ENCODE measurements at regions not wholly inside any gene's neighbourhood (a gene's known extent, or its start where the extent isn't known, plus 50 kb on each side); places are given as distances from the start of the nearest gene placed in this dataset.

- dilution Hi-C loops (cut with MboI; ENCODE audit: extremely low pct_ligation_motif_present, low sequenced_read_pairs) = no loop called here
- BruUV-seq (replicated peaks) = no TSS peak
- peaks cover 5% of the 10 kb centered on the region for H3K9me3 ChIP-seq (replicated peaks; ENCODE audit: control insufficient read depth, insufficient read depth, low read length)
- H3K27me3 ChIP-seq (ENCODE audit: control insufficient read depth in 2 of 2, insufficient read depth in 2 of 2, low read length in 2 of 2) = no peaks in the 10 kb centered on the region
- no peak overlapping the region for H3K27ac ChIP-seq (ENCODE audit: insufficient read depth, low read depth, low read length)
- no peak for TF ChIP-seq CTCF (IDR thresholded peaks at IDR 0.05; ENCODE audit: extremely low read depth in 1 of 2, insufficient read depth in 1 of 2, low read depth in 1 of 2, low read length in 2 of 2)
- TF ChIP-seq POLR2A (IDR thresholded peaks at IDR 0.05; ENCODE audit: low read depth, low read length) = no peak
- TF ChIP-seq POLR2AphosphoS5 (IDR thresholded peaks at IDR 0.05; ENCODE audit: insufficient read depth, low read depth, low read length) = no peak
- TF ChIP-seq JUN (IDR thresholded peaks at IDR 0.05; ENCODE audit: borderline replicate concordance, insufficient read depth, insufficient read length, low read depth) = no peak
- FAIRE-seq (no peak), DNase-seq (ENCODE audit: low read depth, low spot score) (no peak)
- no peaks in the 10 kb centered on the region for H3K79me2 ChIP-seq (ENCODE audit: control insufficient read depth, insufficient read depth, low read length)
- no peaks in the 10 kb centered on the region for H3K36me3 ChIP-seq (ENCODE audit: control insufficient read depth in 2 of 2, extremely low read depth in 1 of 2, insufficient read depth in 2 of 2, low read length in 2 of 2)
- POLR2A ChIA-PET = no interaction called here
- intact Hi-C loops (cut with micrococcal nuclease) = no loop called here
- no peak overlapping the region for H3K4me3 ChIP-seq (replicated peaks in 1 of 3; ENCODE audit: insufficient read depth in 1 of 3, low read depth in 1 of 3, low read length in 3 of 3)
- H2AFZ ChIP-seq (ENCODE audit: low read depth, low read length) = no peak overlapping the region
- H3K4me2 ChIP-seq (ENCODE audit: insufficient read depth, low read length) = no peak overlapping the region
- no peaks in the 10 kb centered on the region for H4K20me1 ChIP-seq (replicated peaks; ENCODE audit: control insufficient read depth, extremely low read depth, insufficient read depth, low read length)
- H3K9me1 ChIP-seq (replicated peaks; ENCODE audit: control insufficient read depth, extremely low read depth, insufficient read depth, low read length) = no peaks in the 10 kb centered on the region
- no peaks in the 10 kb centered on the region for H3K4me1 ChIP-seq (ENCODE audit: control insufficient read depth, extremely low read depth, insufficient read depth, low read length)
- no peak overlapping the region for H3K9ac ChIP-seq (replicated peaks; ENCODE audit: extremely low read depth, insufficient read depth, low read length)
- CTCF ChIA-PET = no interaction called here
Measured at GRCh38 chr5:162393534-162393933, 326.0 kb downstream of the GABRG2 start.

GRCh38 chr5:162407614-162408013 is 340.0 kb downstream of the GABRG2 start:
- no peaks in the 10 kb centered on the region for H3K9me3 ChIP-seq (replicated peaks; ENCODE audit: control insufficient read depth, insufficient read depth, low read length)
- no peak for DNase-seq (ENCODE audit: low read depth, low spot score)
- no peak overlapping the region for H3K9ac ChIP-seq (replicated peaks; ENCODE audit: extremely low read depth, insufficient read depth, low read length)
- H3K4me1 ChIP-seq (ENCODE audit: control insufficient read depth, extremely low read depth, insufficient read depth, low read length) = no peaks in the 10 kb centered on the region
- no peaks in the 10 kb centered on the region for H4K20me1 ChIP-seq (replicated peaks; ENCODE audit: control insufficient read depth, extremely low read depth, insufficient read depth, low read length)
- ChIA-PET CTCF (interaction anchor here (0.6 kb wide), 1 partner anchor 175 kb away, joined by 4 read pairs; no protein-coding TSS in a partner anchor), POLR2A (no interaction called here)
- intact Hi-C loops (cut with micrococcal nuclease) (no loop called here), dilution Hi-C loops (cut with MboI; ENCODE audit: extremely low pct_ligation_motif_present, low sequenced_read_pairs) (no loop called here)
- no TSS peak for BruUV-seq (replicated peaks)
- TF ChIP-seq MAX (IDR thresholded peaks at IDR 0.05; ENCODE audit: insufficient read depth, insufficient read length) (no peak), MYC (IDR thresholded peaks at IDR 0.05; ENCODE audit: low read depth, low read length) (no peak), EZH2 (IDR thresholded peaks at IDR 0.05; ENCODE audit: borderline replicate concordance, low read depth, low read length, severe bottlenecking) (no peak), POLR2AphosphoS5 (IDR thresholded peaks at IDR 0.05; ENCODE audit: insufficient read depth, low read depth, low read length) (no peak), GATA2 (IDR thresholded peaks at IDR 0.05; ENCODE audit: insufficient read depth, insufficient read length, low read depth, low read length) (no peak), FOS (IDR thresholded peaks at IDR 0.05; ENCODE audit: borderline replicate concordance, insufficient read depth, low read length) (no peak), POLR2A (IDR thresholded peaks at IDR 0.05; ENCODE audit: low read depth, low read length) (no peak), CTCF (IDR thresholded peaks at IDR 0.05; ENCODE audit: extremely low read depth in 1 of 2, insufficient read depth in 1 of 2, low read depth in 1 of 2, low read length in 2 of 2) (no peak), JUN (IDR thresholded peaks at IDR 0.05; ENCODE audit: borderline replicate concordance, insufficient read depth, insufficient read length, low read depth) (no peak)
- H3K27ac ChIP-seq (ENCODE audit: insufficient read depth, low read depth, low read length) = no peak overlapping the region
- no peak overlapping the region for H3K4me2 ChIP-seq (ENCODE audit: insufficient read depth, low read length)
- no peaks in the 10 kb centered on the region for H3K79me2 ChIP-seq (ENCODE audit: control insufficient read depth, insufficient read depth, low read length)
- H2AFZ ChIP-seq (ENCODE audit: low read depth, low read length) = no peak overlapping the region
- no peak overlapping the region for H3K4me3 ChIP-seq (replicated peaks in 1 of 3; ENCODE audit: insufficient read depth in 1 of 3, low read depth in 1 of 3, low read length in 3 of 3)
- FAIRE-seq = no peak
- H3K36me3 ChIP-seq (ENCODE audit: control insufficient read depth in 2 of 2, extremely low read depth in 1 of 2, insufficient read depth in 2 of 2, low read length in 2 of 2) = no peaks in the 10 kb centered on the region
- no peaks in the 10 kb centered on the region for H3K9me1 ChIP-seq (replicated peaks; ENCODE audit: control insufficient read depth, extremely low read depth, insufficient read depth, low read length)
- no peaks in the 10 kb centered on the region for H3K27me3 ChIP-seq (ENCODE audit: control insufficient read depth in 2 of 2, insufficient read depth in 2 of 2, low read length in 2 of 2)

All from endothelial cell of umbilical vein (primary cell).